Fibroblast of peridontal ligament (primary cell): ENCODE measurements at regions not wholly inside any gene's neighbourhood (a gene's known extent, or its start where the extent isn't known, plus 50 kb on each side); places are given as distances from the start of the nearest gene placed in this dataset.

Experiments used
- DNase-seq: peaks from one replicate; pipeline ENCODE4 v3.0.0-alpha.2; 2010; ENCODE audit errors: extremely low read depth

DNA sequence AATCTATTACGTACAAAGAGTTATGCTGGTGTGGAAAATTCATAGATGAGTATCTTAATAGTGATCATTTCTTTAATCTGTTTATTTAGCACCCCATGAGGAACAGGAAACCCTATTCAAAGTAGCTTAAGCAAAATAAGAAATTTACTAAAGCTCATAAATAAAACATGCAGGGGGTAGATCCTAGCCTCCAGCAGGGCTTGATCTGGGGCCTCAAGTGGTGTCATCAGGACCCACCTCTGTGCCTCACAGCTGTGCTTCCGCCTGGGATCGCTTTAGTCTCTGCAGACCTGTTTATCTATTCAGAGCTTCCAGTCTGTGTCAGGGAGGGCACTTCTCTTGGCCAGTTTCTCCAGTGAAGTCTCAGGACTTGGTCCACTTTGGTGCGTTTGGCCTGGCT is 171.0 kb upstream of the SLC24A5 start:
- no peak for DNase-seq

DNA sequence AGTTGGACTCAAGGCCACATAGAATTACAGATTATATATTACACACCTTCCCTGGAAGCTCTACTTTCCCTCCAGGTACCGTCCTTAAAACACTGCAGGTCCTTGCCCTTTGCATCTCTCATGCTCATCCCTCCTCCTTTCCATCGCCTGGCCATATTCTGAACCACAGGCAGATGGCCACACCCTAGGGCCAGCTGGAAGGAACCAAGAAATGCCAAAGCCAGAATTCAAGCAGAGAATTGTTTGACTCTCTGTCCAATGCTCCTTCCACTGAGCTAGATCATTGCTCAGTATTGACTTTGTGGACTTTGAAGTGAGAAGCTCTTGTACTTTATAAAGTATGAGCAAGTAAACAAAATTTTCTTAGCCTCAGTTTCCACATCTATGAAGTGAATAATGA is 170.3 kb upstream of the SLC24A5 start:
- DNase-seq: no peak

DNA sequence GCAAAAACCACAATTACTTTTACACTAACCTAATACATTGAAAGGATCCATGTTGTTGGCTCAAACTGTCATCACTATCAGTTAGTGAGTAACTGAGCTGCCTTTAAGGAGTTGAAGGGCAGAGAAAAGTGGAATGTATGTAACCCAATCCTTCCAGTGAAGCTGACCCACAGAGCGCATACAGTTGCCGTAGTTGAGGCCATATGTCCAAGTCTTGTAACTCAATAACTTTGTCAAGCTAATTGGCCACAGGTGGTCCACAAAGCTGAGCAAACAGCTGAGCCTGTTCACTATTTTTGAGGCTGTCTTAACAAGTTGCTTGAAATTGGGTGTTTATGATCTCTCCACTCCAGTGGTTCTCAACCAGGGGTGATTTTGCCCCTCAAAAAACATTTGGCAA is 169.0 kb upstream of the SLC24A5 start:
- no peak for DNase-seq

DNA sequence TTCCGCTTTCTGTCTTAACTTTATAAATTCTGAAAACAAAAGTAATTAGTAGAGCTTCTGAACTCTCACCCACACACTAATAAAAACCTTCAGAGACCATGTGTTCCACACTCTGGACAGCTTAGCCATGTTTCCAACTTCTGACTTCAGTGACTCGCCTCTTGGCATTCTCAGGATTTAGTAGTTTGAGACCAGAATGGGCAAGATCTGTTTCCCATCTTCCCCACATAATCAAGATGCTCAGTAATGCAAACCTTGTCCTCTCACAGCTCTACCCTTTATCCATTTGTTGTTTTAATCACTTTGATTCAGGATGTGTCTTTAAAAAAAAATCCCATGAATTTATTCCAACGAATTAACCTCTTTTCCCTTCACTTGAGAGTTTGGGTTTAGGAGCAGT is 166.6 kb upstream of the SLC24A5 start:
- no peak for DNase-seq

DNA sequence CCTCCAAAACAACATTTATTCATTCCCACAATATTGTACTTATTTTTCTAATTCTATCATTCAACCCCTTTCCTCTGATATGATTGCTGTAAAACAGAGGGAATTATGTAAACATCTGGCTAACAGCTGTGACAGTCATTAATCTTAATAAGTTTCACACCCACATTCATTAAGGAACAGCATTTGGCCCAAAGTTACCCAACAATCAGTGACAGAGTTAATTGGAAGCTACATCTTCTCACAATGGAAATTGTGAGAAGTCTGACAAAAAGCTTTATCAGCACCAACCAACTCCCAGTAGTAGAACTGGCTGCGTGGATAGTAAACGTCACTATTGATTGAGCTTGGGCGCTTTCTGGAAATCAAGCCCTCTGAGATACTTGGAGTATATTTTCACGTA is 165.8 kb upstream of the SLC24A5 start:
- no peak for DNase-seq

- DNase-seq: no peak
Observed at GRCh38 chr15:47959617-47960413, 161.0 kb upstream of the SLC24A5 start.

- DNase-seq: peak; percentile 35
Observed at GRCh38 chr15:47961401-47962090, 159.2 kb upstream of the SLC24A5 start.

DNA sequence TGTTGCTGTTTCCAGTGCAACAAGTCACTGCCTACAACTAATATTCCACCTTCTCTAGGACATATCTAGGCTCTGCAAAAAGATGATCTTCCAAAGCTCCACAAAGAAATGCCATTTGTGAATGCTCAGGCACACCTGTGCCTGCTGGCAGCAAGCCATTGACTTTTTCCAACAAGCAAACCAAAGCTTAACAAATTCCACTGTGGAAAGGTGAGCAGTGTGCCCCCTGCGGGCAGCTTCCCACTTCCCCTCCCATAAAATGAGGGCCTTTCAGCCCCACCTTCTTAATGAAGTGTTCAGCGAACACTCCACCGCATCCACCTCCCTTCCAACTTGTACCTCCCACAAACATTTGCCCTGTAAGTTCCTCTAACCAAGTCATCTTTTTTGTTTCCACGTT is 157.5 kb upstream of the SLC24A5 start:
- no peak for DNase-seq

GRCh38 chr15:47964229-47964628 is 156.6 kb upstream of the SLC24A5 start:
- no peak for DNase-seq

GRCh38 chr15:47965297-47965696 is 155.5 kb upstream of the SLC24A5 start:
- DNase-seq: no peak

GRCh38 chr15:47968593-47968992 is 152.2 kb upstream of the SLC24A5 start:
- no peak for DNase-seq

DNA sequence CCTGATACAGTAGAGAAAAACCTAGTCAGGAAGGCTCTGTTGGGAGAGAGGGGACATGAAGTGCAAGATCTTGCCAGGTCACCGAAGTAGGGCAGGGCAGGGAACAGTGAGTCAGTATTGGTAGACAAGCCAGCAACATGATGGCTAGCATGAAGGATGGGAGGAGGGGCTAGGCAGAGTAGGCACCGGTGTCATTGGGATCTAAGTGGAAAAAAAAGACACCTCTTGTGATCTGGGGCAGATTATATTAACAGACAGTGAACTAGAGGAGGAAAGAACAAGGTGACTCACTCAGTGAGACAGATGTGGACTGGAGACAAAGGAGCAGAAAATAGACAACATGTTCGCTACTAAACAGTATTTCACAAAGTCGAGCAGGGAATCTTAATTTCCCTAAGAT is 149.2 kb upstream of the SLC24A5 start:
- DNase-seq: no peak

GRCh38 chr15:47972738-47973137 is 148.1 kb upstream of the SLC24A5 start:
- no peak for DNase-seq

GRCh38 chr15:47974724-47975123 is 146.1 kb upstream of the SLC24A5 start:
- DNase-seq: no peak

DNA sequence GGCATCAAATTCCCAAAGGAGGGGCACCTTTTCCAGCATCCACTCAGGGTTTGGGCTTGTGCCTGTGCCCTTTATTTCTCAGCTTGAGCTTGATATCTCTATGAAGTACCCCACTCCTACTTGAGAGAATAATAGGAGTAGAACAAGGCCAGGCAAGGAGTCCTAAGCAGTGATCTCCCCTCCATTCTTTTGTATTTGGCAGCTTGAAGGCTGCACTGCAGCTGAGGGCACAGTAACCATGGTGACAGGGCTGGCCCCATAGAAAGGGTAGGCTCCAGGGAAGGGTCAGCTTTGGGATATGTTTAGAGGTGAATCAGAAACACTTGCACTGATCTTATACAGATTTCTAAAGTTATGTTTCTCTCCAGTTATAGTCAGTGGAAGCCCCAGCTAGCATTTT is 145.4 kb upstream of the SLC24A5 start:
- no peak for DNase-seq

DNA sequence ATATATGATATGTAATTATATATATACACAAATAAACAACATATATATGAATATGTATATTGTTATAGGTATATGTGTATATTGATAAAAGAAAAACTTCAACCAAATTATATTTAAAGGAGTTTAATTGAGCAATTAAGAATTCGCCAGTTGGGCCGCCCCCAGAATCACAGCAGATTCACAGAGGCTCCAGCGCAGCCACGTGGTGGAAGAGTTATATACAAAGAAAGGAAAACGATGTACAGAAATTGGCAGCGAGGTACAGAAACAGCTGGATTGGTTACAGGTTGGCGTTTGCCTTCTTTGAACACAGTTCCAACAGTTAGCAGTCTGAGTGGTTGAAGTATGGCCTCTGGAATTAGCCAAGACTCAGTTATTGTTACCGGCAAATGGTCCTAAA is 137.3 kb upstream of the SLC24A5 start:
- DNase-seq: peak; percentile 4

- no peak for DNase-seq
Observed at GRCh38 chr15:47985568-47985967, 135.2 kb upstream of the SLC24A5 start.

- no peak for DNase-seq
Observed at GRCh38 chr15:47987461-47987860, 133.3 kb upstream of the SLC24A5 start.

DNA sequence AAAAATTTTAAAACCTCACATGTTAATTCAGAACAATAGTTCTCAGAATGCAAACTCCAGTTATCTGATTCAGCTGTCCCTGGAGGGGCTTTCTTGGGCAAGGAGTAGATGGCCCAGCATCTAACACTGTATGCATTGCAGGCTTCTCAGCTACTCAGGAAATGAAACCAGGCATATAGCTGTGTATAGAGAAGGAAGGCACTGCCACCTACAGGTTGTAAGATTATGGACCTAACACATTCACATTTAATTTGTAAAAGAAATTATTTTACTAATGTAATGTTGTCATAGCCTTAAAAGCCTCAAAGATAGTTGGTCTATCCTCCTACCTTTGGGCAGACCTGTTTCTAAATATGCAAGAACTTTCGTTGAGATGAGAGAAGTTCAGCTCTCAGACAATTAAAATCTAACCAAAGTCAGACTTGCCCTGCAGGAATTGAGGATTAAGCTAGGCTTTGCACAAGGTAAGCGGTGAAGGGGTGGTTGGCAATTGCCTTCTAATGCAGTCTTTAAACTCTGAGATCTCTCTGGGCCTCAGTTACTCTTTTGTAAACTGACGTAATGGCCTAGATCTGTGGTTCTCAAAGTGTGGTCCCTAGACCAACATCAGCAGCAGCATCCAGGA is 132.8 kb upstream of the SLC24A5 start:
- DNase-seq: peak; percentile 84

DNA sequence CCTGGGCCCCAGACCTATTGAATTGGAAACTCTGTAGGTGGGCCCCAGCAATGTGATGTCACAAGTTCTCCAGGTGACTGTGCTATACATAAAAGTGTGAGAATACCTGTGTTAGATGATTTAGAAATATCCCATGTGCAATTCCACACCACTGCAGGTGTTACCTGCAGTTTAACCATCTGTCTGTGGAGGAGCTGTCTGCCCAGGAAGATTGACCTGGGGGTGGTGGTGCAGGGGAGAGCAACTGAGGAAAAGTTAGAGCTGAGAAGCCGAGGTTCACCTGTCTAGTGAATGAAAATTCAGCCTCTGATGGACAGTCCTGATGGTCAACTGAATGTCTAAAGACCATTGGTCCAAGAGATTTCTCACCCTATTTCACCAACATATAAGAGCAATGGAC is 132.2 kb upstream of the SLC24A5 start:
- DNase-seq: no peak

GRCh38 chr15:47990821-47991220 is 130.0 kb upstream of the SLC24A5 start:
- no peak for DNase-seq

DNA sequence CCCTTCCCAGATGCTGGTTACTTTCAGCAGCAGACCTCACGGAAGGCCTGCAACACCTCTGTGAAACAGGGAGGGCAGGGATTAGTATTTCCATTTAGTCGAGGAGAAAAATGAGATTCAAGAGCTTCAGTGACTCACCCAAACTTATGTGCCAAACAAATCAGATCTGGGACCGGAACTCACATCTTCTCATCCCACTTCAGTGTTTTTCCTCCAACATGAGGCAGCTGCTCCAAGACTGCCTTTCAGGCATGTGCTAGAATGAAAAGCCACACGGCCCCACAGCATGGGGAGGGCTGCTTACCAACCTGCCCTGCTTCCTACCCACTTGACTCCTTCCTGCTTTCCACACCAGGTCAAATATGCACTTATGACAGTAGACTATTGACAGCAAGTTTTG is 129.4 kb upstream of the SLC24A5 start:
- DNase-seq: peak; percentile 8

DNA sequence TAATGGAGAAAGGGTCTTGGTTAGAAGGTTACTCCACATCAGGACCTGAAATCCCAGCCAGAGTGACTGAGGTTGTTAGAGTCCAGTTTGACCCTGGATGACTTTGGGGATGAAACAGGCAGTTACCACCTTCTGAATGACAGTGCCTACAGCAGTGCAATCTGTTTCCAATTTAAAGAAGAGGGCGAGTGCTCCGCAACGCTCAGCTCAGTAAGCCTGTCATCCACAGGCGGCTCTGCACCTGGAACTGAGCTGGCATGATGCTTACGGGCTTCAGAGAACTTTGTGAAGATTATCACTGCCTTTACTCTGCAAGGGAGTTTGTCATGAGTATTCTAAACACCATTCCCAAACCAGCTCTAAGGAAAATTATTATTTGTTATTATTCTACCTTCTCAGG is 127.7 kb upstream of the SLC24A5 start:
- DNase-seq: no peak
